ENCODE measurements at regions not wholly inside any gene's neighbourhood (a gene's known extent, or its start where the extent isn't known, plus 50 kb on each side); places are given as distances from the start of the nearest gene placed in this dataset.

DNA sequence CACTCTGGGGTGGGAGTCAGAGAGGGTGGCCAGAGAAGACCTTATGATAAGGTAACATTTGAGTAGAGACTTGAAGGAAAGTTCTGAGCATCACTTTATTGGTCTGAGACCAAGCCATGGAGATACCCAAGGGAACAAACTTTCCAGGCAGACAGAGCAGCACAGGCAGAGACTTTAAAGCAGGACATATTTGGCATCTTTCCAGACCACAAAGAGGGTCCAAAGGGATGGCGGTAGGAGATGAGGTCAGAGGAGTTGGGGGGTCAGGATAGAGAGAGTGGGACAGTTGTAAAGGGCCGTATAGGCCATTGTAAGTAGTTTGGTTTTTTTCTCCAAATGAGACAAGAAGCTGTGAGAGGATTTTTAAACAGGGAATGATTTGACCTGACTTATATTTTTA is 344.4 kb downstream of the SEC23A start:
- TF ChIP-seq HDGF (IDR thresholded peaks at IDR 0.05; ENCODE audit: borderline replicate concordance) (no peak), SP1 (IDR thresholded peaks at IDR 0.05) (no peak), BHLHE40 (IDR thresholded peaks at IDR 0.05; ENCODE audit: borderline replicate concordance) (no peak), NFRKB (IDR thresholded peaks at IDR 0.05) (no peak), FOXM1 (IDR thresholded peaks at IDR 0.05; ENCODE audit: borderline replicate concordance) (no peak), TARDBP (IDR thresholded peaks at IDR 0.05) (no peak), SUZ12 (IDR thresholded peaks at IDR 0.05) (no peak), LEF1 (IDR thresholded peaks at IDR 0.05; ENCODE audit: borderline replicate concordance) (no peak), PKNOX1 (IDR thresholded peaks at IDR 0.05) (no peak)
